ENCODE measurements at regions not wholly inside any gene's neighbourhood (a gene's known extent, or its start where the extent isn't known, plus 50 kb on each side); places are given as distances from the start of the nearest gene placed in this dataset.

DNA sequence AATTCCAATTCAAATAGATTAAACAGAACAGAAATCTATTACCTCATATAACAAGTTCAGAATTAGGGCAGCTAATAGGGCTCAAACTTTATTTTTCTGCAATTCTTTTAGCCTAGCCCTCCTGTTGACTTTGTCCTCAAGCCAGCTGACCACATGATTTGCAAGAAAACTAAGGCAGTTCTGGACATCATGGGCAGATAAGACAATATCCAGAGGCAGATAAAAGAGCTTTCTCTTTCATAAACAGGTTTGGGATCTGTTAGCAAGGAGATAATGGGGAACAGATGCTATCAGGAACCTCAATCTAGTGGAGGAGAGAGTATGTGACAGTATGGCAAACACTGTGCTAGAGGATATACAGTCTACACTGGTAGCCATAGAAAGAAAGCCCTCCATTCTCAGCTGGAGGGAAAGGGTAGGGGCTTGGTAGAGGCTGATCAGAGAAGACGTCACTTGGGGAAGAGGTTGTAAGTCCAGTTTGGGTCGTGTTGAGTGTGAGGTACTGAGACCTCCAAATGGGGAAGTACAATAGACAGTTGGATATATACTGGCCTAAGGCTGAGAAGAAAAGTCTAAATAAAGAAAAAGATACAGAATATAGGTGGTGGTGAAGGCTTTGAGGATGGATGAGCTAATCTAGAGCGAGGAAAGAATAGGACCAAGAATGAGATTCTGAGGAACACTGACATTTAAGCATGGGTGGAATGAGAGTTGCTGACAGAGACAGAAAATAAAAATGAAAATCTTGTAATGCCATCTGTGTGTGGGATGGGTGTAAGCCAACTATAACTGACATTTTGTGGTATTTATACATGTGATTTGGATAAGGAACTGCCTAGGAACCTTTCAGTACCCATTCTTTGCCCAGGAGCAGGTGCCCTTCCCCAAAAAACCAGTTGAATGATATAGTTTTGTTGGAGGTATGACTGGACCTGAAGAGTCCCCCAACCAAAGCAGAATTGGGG is 67.4 kb downstream of the CYB561 start:
- Histone ChIP-seq H3K79me2 (ENCODE audit: control insufficient read depth, low read length) (no peaks in the 10 kb centered on the region), H3K36me3 (ENCODE audit: control insufficient read depth, low read length) (no peaks in the 10 kb centered on the region), H3K4me3 (ENCODE audit: low read length) (no peak overlapping the region)

DNA sequence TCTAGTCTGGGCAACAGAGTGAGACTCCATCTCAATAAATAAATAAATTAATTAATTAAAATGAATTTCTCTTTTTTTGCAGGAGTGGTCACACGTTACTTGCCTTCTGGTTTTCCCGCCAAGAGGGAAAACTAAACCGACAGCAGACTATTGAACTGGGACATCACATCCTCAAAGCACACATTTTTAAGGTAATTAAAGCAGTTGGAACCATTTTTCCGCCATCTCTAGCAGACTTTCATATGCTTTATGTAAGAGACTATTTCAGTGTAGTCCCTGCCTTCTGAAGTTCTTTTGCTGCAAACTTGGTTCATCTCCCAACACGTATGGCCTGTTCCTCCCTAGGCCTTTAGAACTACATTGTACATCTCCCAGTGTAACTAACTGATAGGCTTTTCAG is 66.5 kb downstream of the CYB561 start:
- Histone ChIP-seq H3K27ac (ENCODE audit: low read depth, low read length) (no peak overlapping the region), H3K36me3 (ENCODE audit: control insufficient read depth, low read length) (no peaks in the 10 kb centered on the region), H3K4me3 (ENCODE audit: low read length) (no peak overlapping the region), H3K9me2 (replicated peaks; ENCODE audit: control insufficient read depth, low read length) (no peaks in the 10 kb centered on the region), H3K9me3 (ENCODE audit: control insufficient read depth, insufficient read depth, low read length) (no peaks in the 10 kb centered on the region), H3K79me2 (ENCODE audit: control insufficient read depth, low read length) (no peaks in the 10 kb centered on the region), H3K27me3 (ENCODE audit: control insufficient read depth, low read length) (no peaks in the 10 kb centered on the region), H3F3A (ENCODE audit: control insufficient read depth, insufficient read depth) (no peaks in the 10 kb centered on the region), H3K4me1 (ENCODE audit: control insufficient read depth, low read length) (no peaks in the 10 kb centered on the region), H4K20me1 (ENCODE audit: control insufficient read depth, insufficient read depth, low read depth, low read length) (no peaks in the 10 kb centered on the region), H3K4me2 (ENCODE audit: low read length) (no peak overlapping the region)
- TF ChIP-seq EZH2phosphoT487 (IDR thresholded peaks at IDR 0.05; ENCODE audit: borderline replicate concordance, low read length) = no peak
- TF ChIP-seq, protein P1, sequence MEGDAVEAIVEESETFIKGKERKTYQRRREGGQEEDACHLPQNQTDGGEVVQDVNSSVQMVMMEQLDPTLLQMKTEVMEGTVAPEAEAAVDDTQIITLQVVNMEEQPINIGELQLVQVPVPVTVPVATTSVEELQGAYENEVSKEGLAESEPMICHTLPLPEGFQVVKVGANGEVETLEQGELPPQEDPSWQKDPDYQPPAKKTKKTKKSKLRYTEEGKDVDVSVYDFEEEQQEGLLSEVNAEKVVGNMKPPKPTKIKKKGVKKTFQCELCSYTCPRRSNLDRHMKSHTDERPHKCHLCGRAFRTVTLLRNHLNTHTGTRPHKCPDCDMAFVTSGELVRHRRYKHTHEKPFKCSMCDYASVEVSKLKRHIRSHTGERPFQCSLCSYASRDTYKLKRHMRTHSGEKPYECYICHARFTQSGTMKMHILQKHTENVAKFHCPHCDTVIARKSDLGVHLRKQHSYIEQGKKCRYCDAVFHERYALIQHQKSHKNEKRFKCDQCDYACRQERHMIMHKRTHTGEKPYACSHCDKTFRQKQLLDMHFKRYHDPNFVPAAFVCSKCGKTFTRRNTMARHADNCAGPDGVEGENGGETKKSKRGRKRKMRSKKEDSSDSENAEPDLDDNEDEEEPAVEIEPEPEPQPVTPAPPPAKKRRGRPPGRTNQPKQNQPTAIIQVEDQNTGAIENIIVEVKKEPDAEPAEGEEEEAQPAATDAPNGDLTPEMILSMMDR (IDR thresholded peaks at IDR 0.05; ENCODE audit: low read depth, low read length, poor library complexity, severe bottlenecking) = no peak

More for the DNA sequence above, 67.4 kb downstream of the CYB561 start:
- H3K9me3 ChIP-seq (ENCODE audit: control insufficient read depth, insufficient read depth, low read length) = no peaks in the 10 kb centered on the region
- no peaks in the 10 kb centered on the region for H3K9me2 ChIP-seq (replicated peaks; ENCODE audit: control insufficient read depth, low read length)
- H3K4me2 ChIP-seq (ENCODE audit: low read length) = no peak overlapping the region
- H3K4me1 ChIP-seq (ENCODE audit: control insufficient read depth, low read length) = no peaks in the 10 kb centered on the region
- H4K20me1 ChIP-seq (ENCODE audit: control insufficient read depth, insufficient read depth, low read depth, low read length) = no peaks in the 10 kb centered on the region
- H3K27ac ChIP-seq (ENCODE audit: low read depth, low read length) = no peak overlapping the region
- TF ChIP-seq EZH2phosphoT487 (IDR thresholded peaks at IDR 0.05; ENCODE audit: borderline replicate concordance, low read length) = no peak
- TF ChIP-seq, protein P1 (IDR thresholded peaks at IDR 0.05; ENCODE audit: low read depth, low read length, poor library complexity, severe bottlenecking) = no peak
- H3F3A ChIP-seq (ENCODE audit: control insufficient read depth, insufficient read depth) = no peaks in the 10 kb centered on the region
- H3K27me3 ChIP-seq (ENCODE audit: control insufficient read depth, low read length) = no peaks in the 10 kb centered on the region

DNA sequence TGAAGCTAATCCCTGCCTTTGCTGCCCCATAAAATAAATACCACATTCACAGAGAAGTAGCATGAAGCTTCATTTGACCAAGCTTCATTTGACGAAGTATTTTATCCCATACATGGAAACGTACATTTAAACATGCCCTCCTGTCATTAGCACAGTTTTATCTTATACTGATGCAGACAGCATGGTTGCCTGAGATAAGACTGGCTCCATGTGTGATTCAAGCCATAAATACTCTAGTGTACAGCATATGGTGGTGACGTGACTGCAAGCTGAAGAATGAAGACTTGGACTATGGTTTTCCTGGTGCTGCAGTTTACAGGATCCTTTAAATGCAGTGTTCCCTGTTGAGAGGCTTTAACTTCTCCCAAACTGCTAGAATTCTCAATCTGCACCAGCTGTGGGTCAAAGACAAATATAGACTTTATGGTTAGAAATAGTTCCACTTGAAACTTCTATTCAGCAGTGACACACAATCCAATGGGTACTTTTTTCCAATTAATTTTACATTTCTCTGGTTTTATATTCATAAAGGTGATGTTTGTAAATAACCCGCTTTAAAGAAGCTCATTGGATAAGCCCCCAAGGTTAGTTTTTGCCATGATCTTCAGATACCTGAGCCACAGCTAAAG is 64.9 kb downstream of the CYB561 start:
- H3K4me1 ChIP-seq (ENCODE audit: control insufficient read depth, low read length) = no peaks in the 10 kb centered on the region
- TF ChIP-seq EZH2phosphoT487 (IDR thresholded peaks at IDR 0.05; ENCODE audit: borderline replicate concordance, low read length) = no peak
- TF ChIP-seq, protein P1 (IDR thresholded peaks at IDR 0.05; ENCODE audit: low read depth, low read length, poor library complexity, severe bottlenecking) = no peak
- no peak overlapping the region for H3K4me3 ChIP-seq (ENCODE audit: low read length)
- H3K27me3 ChIP-seq (ENCODE audit: control insufficient read depth, low read length) = 0 out of 2 replicates have a peak, but pooled peaks cover 7% of the 10 kb centered on the region
- H3K27ac ChIP-seq (ENCODE audit: low read depth, low read length) = no peak overlapping the region
- no peaks in the 10 kb centered on the region for H4K20me1 ChIP-seq (ENCODE audit: control insufficient read depth, insufficient read depth, low read depth, low read length)
- H3K79me2 ChIP-seq (ENCODE audit: control insufficient read depth, low read length) = no peaks in the 10 kb centered on the region
- H3K36me3 ChIP-seq (ENCODE audit: control insufficient read depth, low read length) = no peaks in the 10 kb centered on the region
- H3K9me3 ChIP-seq (ENCODE audit: control insufficient read depth, insufficient read depth, low read length) = no peaks in the 10 kb centered on the region
- H3F3A ChIP-seq (ENCODE audit: control insufficient read depth, insufficient read depth) = no peaks in the 10 kb centered on the region
- no peak overlapping the region for H3K4me2 ChIP-seq (ENCODE audit: low read length)
- no peaks in the 10 kb centered on the region for H3K9me2 ChIP-seq (replicated peaks; ENCODE audit: control insufficient read depth, low read length)
